Erythroblast (primary cell): ENCODE measurements at regions not wholly inside any gene's neighbourhood (a gene's known extent, or its start where the extent isn't known, plus 50 kb on each side); places are given as distances from the start of the nearest gene placed in this dataset.

Source experiments
- GATA1 ChIP-seq: IDR thresholded peaks from 2 replicates; pipeline ENCODE4 v1.6.1; 2011; ENCODE audit warnings: low read depth, mild to moderate bottlenecking, control low read depth, low read length, moderate library complexity
- POLR2A ChIP-seq: IDR thresholded peaks from 2 replicates; pipeline ENCODE4 v1.6.1; 2011; ENCODE audit warnings: mild to moderate bottlenecking, low read length

DNA sequence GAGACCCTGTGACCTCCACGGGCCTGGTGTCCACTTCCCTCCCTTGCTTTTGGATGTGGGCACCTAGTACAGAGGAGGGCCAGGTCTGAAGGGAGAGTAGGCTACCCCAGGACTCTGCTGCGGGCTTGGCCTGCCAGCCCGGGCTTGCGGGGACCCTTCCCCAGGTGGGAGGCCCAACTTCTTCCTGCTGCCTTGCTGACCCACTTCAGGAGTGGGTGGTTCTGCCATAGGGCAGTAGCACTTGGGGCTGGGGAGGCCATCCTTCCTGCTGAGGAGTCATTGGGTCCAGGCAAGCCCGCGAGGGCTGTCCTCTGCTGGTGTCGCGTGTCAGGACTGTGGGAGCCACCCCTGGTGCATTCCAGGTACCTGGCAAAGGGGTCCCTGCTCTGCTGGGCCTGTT, 1250.0 kb downstream of the BRD1 start:
- no peak for TF ChIP-seq POLR2A
- TF ChIP-seq GATA1, result no peak
